HG03108 (cell line): ENCODE measurements at regions not wholly inside any gene's neighbourhood (a gene's known extent, or its start where the extent isn't known, plus 50 kb on each side); places are given as distances from the start of the nearest gene placed in this dataset.
"Not testable (repeated sequence)": the region's sequence is repeated elsewhere in the genome, so short reads cannot be mapped to it uniquely, and the experiment has no call there.

Experiments
- ATAC-seq: cut with Tn5 transposase; IDR thresholded peaks from one replicate; pipeline ENCODE4 v1.9.1; 2021; ENCODE audit warnings: moderate library complexity; ENCODE audit not compliant: unreplicated experiment

DNA sequence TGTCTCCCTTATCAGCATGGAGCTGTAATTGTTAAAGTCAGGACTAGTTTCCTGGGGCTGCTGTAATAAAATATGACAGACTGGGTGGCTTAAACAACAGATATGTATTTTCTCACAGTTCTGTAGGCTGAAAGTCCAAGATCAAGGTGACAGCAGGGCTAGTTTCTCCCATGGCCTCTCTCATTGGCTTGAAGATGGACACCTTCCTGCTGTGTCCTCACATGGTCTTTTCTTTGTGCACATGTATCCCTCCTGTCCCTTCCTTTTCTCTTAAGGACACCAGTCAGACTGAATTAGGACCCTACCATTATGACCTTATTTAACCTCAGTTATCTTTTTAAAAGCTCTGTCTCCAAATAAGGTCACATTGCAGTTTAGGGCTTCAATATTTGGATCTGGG is 700.5 kb upstream of the MEF2C start:
- no peak for ATAC-seq

DNA sequence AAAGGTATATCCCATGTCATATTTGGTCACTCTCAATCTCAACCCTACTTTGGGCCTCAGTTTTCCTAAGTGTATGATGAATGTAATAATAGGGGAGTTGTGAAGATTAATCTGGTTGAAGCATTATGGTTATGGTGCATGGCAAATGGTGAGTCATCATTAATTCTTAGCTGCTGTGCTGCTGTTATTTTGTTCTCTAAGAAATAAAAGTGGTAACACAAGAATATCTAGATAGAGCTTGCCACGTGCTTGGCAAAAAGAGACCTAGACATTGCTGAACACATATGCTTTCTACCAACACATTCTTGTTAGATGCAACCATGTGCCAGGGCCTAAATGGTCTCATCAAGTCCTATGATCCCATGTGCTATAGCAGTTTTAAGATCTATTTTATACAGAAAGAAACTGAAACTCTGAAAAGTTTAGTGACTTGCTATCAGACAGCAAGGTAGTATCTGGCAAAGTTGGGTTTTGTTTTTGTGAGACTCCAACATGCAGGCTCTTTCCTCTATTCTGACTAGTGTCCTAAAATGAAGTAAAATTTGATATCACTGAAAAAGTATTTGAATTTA is 699.9 kb upstream of the MEF2C start:
- ATAC-seq: no peak

DNA sequence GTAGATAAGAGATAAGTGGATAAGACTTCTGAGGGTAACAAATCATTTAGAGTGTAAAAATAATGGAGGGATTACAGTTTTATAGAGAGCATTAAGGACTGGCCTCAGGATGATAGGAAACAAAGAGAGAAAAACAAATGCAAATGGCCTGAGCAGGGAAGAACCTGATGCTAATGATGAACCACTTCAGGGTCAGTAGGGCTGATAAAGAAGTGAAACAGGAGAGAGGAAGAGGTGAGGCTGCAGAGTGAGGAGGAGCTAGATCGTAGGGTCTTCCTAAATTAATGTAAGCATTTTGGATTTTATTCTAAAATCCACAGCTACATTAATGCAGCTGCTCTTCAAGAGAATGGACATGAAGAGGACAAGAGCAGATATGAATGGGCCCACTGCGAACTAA is 698.0 kb upstream of the MEF2C start:
- no peak for ATAC-seq

DNA sequence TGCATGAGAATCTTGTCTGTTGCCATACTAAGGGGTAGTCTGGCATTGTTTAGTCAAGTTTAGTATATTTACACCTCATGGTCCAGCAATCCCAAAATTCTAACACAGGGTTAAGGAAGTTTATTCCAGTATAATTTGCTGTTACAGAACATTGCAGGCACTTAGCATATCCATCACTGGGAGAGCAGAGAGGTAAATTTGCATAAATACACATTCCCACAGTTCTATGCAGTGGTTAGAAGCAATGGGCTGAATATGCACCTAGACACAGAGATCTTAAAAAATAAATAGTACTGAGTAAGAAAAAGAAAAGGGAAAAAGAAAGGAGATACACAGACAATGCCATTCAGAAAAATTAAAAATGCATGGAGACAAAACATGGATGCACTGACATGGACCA is 692.3 kb upstream of the MEF2C start:
- no peak for ATAC-seq

DNA sequence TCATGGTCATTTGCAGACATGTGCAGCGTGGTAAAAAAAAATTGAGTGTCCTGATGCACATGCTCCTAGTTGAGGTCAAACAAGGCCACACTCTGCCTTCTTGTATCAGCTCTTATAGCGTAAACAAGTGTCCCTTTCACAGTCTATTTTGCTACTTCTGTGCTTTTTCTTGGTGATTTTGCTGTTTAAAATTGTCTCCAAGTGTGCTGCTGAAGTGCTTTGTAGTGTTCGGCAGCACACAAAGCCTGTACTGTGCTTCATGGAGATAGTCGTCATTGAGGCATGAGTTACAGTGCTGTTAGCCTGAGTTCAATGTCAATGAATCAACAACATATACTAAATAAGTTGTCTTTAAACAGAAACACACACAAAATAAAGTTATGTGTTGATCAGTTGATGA is 690.4 kb upstream of the MEF2C start:
- ATAC-seq: no peak

DNA sequence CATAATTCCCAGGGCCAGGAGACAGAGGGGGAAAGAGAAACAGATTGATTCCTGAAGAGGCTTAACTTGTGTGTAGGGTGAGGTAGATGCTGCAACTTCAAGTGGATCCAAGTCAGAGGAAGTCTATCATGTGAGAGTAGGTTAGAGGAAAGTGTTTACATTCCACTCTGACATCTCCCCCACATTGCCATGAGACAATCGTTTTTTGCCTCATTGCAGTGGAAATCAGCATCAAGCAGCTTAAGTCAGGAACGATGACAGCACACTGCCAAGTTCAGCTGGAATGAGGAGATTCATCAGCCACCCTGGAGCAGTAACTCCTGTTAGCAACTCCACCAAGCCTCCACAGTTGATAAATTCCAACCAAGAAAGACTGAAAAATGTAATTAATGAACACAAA is 689.7 kb upstream of the MEF2C start:
- ATAC-seq: no peak

DNA sequence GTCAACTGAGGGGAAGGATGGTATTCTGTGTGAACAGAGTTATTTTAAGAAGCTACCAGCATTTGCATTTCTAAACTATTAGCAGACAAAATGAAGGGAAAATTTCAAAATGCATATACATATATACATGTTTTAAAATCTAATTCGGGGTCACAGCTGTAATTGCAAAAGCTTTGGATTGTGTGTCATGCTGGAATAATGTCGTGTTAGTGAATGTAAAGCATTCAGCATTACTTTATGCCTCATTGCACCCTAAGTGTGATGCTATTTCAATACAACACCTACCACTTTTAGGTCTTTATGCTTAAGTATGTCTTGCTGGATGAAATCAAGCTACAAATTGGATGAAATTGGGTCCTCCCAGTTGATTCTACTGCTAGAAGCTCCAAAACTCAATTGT is 687.6 kb upstream of the MEF2C start:
- ATAC-seq: no peak

DNA sequence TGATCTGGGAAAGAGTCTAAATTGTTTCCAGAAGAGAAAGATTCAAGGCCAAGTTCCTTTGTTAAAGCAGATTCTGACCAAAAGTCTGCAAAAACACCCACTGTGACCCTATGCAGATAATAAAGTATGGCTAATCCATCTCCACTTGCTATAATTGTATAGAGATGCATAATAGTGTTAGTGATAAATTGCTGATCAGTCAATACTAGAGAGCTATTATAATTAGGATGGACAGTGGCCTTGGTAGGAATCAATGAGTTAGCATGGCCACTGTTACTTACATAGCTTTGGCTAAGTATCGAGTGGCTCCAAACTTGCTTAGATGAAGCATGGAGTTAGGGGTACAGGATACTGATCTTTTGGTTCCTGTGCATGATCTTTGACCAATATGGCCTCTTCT is 683.4 kb upstream of the MEF2C start:
- no peak for ATAC-seq

DNA sequence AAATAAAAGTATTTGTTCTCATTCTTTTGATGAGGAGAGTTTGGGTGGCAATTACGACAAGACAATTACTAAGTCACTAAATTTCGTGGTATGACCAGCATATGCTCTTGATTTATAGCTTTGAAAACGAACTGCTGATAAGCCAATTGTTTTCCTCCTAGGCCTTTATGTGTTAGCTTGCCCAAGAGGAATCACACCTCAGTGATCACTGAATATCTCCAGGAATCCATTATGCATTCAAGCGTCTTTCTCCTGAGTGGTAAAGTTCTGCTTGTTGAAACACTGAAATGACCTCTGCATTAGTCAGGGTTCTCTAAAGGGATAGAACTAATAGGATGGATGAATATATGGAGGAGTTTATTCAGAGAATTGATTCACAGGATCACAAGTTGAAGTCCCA is 677.7 kb upstream of the MEF2C start:
- no peak for ATAC-seq

DNA sequence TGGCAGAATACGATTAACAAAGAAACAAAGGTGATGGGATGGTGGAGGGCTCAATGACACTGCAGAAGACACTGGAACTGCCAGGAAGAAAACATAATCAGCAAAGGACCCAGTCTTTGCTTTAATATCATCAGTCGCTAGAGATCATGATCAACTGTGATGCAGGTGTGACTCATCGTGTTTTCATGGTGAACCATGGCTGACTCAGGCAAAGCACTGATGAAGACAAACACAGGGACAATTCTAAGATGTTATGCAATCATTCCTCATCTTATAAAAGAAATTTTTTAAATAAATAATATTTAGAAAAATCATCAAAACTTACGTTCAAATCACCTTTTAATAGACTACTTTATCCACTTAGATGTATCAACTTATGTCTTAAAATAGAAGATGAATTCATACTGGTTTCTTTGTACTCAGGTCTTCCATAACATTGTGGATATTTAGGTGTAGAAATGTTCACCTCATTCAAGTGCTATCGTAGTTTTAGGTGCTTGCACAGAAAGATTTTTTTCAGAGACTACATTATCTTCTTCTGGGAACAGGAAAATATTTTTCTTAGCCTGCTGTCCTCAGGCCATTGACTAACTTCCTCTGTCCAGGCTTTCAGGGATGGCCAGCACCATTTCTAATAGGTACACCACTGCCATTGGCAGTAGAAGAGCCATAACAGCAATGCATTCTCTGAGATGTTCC is 673.4 kb upstream of the MEF2C start:
- ATAC-seq: no peak

DNA sequence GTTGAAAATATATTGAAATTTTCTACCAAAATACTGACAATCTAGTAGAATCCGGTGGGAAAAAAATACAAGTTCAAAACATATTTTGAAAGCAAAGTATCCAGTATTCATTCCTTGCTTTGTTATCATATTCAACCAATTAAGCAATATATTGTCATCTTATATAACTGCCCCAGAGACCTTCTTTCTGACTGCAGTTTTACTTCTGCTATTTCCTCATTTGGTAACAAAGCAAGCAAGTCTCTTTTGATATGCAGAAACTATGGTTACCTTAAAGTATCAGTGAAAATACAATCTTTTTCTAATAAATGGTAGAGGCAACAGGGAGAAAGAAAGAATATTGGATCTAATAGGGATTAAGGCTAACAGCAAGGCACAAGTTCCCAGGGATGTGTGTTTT is 663.7 kb upstream of the MEF2C start:
- no peak for ATAC-seq

DNA sequence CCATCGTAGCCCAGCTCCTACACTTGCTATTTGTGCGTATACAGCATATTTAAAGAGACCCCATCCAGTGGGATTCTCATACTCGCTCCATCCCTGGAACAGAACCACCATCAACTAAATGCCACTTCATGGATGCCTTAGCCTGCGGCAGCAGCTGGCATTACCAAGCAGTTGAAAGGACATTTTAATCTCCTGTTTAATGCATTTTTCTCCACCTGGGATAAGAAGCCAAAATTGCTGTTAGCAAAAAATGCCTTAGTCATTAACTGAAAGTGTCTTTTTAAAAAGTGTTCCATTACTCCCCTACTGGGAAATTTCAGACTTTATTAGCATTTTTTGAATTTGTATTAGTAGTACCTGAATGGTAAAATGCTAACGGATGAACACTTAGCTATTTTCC is 662.6 kb upstream of the MEF2C start:
- ATAC-seq: no peak

DNA sequence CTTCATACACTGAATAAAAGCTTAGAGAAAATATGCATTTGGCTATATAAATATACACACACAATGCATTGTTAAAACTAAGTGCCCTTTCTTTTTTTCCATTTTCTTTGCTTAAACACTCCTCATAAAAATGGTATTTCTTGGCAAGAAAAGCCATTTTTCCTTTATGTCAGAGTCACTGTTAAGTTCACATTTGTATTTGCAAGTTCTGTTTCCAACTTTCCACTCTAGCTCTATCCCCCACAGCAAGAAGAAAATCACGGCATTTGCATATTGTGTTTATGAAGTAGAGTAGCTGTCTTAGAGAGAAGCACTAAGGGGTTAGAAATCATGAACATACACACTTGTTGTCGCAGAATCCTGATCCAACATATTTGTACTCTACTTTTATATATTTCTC is 662.1 kb upstream of the MEF2C start:
- ATAC-seq: no peak

DNA sequence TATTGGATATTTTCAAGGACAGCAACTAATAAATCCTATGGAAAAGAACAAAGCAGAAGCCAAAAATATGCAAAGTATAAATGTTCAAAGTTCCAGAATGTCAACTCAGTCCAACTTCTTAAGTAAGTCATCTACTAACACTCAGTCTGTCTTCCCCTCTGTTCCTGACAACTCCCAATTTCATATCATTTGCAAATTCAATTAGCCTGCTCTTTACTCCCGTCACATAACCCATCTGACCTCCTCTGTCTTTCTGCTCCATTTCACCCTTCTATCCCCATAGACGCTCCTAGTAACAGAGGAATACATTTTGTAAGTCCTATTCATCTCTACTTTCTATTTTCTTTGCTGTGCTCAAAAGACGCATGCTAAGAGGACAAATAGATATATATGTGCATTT is 659.8 kb upstream of the MEF2C start:
- ATAC-seq: no peak

DNA sequence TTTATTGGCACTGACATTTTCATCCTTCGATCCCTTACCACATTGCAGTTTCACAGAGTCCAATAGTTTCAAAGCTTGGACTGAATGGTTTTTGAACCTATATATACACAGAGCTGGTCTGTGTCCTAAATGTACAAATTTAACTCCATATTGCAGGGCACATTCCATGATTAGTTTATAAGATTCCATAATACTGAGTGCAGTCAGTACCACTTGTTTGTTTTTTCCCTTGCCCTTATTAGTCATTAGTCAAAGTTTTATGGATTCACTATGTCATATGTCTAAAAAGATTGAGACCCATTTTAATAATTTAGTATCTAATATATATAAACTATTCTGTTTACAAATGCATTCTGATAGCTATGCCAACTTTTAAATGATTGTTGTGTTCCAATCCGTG is 654.8 kb upstream of the MEF2C start:
- no peak for ATAC-seq

DNA sequence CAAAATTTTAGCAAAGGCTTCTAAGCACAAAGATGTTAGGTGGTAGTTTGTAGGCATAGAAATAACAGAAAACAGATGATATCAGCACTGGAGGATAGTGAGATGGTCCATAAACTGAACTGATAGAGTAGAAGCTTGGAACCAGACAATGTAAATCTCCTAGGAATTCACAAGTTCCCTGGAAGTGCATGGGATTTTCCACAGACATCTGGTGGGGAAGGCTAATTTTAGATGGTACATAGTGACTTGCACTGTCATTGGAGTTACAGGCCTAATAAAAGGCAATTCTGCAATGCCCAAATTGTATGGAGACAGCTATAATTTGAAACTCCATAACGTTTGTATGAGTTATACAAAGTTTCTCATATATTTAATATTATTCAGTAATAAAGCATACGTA is 653.0 kb upstream of the MEF2C start:
- ATAC-seq: no peak

DNA sequence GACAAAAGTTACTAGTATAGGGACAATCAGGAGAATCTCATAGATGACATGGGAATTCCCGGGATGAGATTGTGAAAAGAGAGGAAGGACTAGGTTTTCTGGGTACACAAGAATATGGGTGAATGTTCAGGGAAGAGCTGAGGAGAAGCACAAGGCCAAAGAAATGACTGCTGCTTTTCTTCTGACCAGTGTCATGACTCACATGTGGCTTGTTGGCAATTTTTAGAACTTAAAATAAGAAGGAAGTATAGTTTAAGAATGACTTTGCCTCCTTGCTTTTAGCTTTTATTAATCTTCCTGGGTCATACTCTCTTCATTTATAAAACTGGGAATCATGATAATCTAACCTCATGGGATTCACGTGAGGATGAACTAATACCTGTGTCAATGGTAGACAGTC is 652.4 kb upstream of the MEF2C start:
- ATAC-seq: no peak

DNA sequence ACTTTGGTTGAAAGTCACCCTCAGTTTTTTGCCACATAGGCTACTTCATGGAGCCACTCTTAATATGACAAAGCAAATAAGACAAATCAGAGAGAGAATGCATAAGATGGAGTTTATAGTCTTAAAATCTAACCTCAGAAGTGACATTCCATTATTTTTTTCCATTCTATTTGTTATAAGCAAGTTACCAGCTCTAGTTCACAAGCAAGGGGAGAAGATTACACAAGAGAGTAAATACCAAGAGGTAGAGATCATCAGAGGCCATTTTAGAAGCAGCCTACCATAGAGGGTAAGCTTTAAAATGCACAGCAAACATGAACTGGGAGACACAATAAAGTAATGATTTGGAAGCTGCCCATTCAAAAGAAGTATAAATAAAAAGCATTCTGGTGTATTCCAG is 651.3 kb upstream of the MEF2C start:
- ATAC-seq: no peak

DNA sequence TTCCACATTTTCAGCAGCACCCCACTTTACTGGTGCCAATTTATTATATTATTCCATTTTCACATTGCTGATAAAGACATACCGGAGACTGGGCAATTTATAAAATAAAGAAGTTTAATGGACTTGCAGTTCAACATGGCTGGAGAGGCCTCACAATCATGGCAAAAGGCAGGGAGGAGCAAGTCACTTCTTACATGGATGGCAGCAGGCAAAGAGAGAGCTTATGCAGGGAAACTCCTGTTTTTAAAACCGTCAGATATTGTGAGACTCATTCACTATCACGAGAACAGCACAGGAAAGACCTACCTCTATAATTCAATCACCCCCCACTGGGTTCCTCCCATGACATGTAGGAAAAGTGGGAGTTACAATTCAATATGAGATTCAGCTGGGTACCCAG is 641.8 kb upstream of the MEF2C start:
- no peak for ATAC-seq

DNA sequence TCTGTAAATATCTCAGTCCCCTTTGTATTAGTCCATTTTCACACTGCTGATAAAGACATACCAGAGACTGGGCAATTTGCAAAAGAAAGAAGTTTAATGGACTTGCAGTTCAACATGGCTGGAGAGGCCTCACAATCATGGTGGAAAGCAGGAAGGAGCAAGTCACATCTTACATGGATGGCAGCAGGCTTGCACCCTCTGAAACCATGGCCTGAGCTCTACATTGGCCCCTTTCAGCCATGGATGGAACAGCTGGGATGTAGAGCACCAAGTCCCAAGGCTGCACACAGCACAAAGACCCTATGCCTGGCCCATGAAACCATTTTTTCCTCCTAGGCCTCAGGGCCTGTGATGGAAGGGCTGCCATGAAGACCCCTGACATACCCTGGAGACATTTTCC is 640.9 kb upstream of the MEF2C start:
- ATAC-seq: not testable (repeated sequence)

DNA sequence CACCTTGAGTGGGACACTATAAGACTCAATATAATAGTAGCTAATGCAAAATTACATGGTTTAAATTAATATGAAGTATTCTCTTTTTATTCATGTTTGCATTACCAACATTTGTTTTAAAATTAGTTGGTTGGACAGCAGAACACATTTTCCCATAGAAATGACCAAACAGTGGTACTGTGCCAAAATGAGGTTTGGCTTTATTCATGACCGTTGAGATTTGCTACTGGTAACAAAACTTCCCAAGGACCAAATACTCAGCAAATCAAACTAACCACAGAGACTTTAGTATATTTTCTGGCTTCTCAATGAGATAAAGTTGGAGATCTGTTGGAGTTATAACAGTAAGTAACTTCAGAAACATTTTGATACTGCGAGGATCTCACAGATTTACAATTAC is 637.8 kb upstream of the MEF2C start:
- ATAC-seq: no peak

DNA sequence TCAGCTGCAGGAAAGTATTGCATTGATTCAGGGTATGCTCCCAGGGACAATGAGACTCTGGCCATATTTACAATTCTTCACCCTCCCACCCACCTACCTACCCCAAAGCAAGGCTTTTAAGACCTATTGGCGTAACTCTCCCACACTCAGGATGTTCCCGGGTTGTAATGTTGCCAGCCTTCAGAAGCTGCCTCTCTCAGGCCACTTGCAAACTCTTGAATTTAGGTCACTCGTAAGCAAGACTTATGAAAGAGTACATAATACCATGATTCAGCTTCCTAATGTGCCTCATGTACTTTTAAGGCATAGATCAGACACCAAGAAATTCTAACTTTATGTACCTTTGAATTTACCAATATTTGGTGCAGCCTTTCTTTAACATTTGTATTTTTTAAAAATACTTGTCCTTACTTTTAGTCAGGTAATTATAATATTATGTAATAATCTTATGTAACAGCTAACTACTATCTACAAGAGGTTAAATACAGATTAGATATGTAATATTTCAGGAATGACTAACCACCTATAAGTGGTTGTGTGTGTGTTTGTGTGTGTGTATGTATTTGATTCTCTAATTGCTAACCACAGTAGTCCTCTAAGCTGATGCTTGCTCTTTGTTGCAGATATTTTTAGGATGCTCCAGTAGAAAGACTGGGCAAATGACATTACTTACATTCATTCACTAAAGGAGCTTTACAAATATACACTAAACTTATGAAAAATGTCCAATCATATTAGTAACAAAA is 630.5 kb upstream of the MEF2C start:
- no peak for ATAC-seq

DNA sequence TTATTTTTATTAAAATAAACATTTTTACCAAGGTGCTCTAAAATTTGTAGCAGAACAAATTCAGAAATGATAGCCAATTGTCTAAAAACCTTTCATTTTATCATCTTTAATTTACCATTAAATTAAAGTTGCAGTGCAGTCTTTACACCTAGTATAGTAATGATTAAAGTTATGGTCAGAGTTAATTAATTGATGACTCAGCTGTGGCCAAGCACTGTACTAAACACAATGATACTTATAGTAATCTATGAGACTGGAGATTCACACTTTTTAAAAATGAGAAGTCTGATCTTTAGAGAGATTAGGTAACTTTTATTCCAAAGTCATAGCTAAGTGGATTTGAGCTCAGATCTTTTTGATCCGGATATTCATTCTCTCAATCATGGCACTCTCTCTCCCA is 621.1 kb upstream of the MEF2C start:
- ATAC-seq: no peak
